HG03196 (cell line): ENCODE measurements at regions not wholly inside any gene's neighbourhood (a gene's known extent, or its start where the extent isn't known, plus 50 kb on each side); places are given as distances from the start of the nearest gene placed in this dataset.
"Not testable (repeated sequence)": the region's sequence is repeated elsewhere in the genome, so short reads cannot be mapped to it uniquely, and the experiment has no call there.

Experiments used
- ATAC-seq: cut with Tn5 transposase; IDR thresholded peaks from one replicate; pipeline ENCODE4 v1.9.1; 2021; ENCODE audit not compliant: unreplicated experiment

DNA sequence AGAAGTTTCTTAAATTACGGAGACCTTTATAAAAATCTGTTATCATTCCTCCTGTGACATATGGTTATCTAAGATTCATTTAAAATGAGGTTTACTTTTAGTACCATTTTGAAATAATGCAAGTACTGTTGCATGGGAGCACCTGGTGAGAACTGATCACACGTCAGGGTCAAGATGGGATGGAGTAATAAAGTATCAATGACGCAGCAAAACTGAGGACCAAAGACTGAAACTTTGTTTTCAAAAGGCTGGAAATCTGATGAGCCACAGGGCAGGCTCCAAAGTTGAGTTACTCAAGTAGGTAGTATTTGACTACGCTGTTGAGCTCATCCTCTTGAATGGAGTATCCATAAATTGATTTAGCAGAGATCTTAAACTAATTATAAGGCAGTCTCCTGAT, 411.9 kb upstream of the ZNF804A start:
- no peak for ATAC-seq

DNA sequence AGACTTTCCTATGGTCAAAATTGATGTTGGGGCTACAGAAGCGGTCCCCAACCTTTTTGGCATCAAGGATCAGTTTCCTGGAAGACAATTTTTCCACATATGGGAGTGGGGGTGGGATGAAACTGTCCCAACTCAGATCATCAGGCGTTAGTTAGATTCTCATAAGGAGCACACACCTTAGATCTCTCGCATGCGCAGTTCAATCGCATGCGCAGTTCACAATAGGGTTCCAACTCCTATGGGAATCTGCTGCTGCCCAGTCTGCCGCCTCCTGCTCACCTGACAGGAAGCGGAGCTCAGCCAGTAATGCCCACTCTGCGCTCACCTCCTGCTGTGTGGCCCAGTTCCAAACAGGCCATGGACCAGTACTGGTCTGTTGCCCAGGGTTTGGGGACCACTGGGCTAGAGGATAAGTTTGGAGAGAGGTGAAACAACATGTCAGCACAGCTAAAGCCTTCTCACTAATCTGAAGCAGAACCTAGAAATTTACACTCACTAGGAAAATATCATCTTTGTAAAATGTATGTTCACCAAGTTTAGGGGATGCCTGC, 410.8 kb upstream of the ZNF804A start:
- no peak for ATAC-seq

DNA sequence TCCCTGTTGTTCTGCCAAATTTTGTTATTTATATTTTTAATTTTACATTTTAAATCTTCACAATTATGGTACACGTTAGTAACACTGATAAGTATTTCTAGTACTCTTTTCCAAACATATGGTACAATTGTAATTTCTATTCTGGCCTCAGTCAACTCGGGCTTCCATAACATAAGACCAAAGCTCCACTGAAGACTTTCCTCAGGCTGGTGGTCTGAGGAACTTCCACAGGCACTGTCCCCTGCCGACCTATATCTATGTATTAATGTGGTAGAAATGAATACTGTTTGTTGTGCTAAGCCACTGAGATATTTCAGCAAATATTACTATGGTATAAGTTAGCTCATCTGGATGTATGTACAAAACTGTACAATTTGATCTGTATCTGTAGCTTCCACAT, 407.6 kb upstream of the ZNF804A start:
- ATAC-seq, result no peak

DNA sequence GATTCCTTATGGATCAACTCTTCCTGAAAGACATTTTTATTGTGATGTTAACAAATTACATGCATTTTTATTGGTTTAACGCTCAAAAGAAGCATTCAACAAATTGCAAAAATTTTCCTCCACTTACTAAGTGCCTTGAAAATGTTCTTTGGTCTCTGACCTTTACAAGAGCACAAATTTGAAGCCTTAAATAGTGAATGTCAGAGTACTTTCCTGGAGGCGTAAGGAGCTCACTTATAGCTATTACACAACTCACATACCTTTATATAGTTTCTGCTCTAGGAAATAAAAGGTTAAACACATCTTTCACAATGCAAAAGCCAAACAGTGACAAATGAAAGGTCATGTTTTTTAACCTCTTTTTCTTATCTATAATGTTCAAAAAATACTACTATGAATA, 405.7 kb upstream of the ZNF804A start:
- ATAC-seq, result no peak

DNA sequence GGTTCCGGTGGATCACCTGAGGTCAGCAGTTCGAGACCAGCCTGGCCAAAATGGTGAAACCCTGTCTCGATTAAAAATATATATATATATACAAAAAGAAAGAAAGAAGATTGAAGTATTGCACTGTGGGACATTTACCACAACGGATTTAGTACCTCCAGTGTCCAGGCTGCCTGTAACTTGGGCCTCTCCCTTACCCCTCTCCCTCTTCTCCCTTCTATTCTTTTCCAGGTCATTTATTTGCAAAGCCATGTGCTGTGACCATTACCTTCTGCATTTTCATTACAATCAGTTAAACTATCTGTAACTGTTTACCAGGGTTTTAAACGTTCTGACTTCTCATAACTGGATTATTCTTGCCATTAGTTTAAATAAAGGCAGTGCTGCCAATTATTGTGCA, 400.9 kb upstream of the ZNF804A start:
- ATAC-seq, result no peak

DNA sequence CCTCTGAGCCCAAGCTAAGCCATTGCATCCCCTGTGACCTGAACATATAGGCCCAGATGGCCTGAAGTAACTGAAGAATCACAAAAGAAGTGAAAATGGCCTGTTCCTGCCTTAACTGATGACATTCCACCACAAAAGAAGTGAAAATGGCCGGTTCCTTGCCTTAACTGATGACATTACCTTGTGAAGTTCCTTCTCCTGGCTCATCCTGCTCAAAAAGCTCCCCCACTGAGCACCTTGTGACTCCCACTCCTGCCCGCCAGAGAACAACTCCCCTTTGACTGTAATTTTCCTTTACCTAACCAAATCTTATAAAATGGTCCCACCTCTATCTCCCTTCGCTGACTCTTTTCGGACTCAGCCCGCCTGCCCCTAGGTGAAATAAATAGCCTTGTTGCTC, 399.5 kb upstream of the ZNF804A start:
- not testable (repeated sequence) for ATAC-seq

DNA sequence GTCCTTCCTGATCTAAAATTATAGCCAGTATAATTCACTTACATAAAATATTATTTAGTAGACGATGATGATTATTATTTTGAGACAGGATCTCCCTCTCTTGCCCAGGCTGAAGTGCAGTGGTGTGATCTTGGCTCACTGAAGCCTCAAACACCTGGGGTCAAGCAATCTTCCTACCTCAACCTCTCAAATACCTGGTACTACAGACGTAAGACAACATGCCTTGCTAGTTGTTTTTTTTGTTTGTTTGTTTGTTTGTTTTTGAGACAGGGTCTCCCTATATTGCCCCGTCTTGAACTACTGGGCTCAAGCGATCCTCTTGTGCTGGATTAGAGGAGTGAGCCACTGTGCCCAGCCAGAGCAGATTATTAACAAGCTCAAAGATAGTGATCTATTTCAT, 399.1 kb upstream of the ZNF804A start:
- ATAC-seq, result no peak

DNA sequence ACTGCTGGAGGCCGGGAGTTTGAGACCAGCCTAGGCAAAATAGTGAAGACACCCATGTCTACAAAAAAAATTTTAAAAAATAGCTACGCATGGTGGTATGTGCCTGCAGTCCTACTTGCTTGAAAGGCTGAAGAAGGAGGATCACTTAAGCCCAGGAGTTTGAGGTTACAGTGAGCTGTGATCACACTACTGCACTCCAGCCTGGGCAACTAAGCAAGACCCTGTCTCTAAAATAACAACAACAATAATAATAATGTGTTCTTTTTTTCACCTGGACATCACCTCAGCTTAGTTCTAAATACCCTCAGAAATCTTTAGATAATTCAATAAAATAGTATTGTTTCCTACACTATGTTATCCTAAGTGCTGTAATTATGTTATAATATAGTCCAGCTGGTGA, 397.1 kb upstream of the ZNF804A start:
- no peak for ATAC-seq

DNA sequence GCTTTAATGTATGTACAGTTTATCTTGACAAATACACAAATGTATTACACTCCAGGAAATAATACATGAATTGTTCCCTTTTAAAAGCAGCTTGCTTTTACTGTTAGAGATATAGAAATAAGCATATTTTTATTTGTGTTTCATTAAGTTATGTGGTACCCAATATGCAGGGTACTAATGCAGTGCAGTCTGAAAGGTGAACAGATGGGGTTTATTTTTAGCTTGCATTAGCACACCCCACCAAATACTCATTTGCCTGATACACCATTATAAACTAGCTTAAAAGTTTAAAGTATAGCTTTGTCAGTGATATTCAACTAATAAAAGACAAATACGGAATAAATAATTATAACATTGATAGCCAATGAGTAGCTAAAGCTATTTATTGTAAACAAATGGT, 394.7 kb upstream of the ZNF804A start:
- no peak for ATAC-seq

DNA sequence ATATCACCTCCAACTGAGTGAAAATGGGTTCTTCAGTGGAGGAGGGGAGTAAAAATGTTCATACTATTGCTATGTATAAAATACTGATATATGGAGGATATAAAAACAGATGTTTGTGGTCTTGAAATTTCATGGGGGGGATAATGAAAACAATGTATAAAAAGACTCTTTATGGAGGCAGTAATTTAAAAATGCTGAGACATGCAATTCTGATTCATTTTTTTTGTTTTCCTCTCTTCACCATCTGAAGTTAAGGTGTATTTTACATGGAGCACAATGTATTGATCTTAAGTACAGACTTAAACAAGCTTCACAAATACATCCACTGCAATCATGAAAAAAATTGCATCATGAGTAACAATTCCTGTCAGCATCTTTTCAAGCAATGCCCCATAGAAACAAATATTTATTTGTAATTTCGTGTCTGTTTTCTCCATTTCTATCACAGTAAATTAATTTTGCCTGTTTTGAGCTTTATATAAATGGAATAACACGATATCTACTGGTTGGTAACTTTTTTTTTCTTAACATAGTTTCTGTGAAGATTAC, 393.2 kb upstream of the ZNF804A start:
- no peak for ATAC-seq

DNA sequence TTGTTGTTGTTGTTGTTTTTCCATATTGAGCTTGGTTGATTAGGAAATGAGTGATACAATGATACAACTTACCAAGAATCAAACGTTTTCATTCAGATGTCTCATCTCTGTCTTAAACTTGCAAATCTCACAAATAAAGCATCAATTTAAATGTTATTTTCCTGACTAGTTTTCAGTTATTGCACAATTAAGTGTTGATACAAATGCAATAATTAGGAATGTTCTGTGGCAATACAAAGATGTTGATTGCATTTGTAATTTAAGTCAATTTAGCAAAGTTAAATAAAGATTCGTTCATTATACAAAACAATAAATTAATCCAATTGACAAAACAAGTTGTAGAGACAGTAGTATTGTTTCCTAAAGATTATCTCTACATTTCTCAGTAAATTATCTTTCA, 392.3 kb upstream of the ZNF804A start:
- ATAC-seq, result no peak

DNA sequence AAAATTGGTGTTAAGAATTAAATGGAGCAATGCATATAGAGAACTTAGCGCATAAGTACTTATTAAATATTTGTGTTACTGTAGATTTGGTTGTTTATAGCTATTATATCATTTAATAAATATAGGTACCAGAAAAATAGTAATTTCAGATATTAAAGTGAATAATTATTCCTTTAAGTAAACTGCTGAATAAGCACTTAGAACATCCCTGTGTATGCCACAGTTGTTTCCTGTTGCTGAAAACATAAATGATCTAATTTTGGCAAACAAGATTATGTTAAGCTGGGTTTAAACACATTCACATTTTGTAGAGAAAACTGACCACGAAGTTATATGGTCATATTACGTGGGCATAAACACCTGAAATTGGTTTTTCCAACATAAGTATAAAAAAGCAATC, 388.0 kb upstream of the ZNF804A start:
- no peak for ATAC-seq

DNA sequence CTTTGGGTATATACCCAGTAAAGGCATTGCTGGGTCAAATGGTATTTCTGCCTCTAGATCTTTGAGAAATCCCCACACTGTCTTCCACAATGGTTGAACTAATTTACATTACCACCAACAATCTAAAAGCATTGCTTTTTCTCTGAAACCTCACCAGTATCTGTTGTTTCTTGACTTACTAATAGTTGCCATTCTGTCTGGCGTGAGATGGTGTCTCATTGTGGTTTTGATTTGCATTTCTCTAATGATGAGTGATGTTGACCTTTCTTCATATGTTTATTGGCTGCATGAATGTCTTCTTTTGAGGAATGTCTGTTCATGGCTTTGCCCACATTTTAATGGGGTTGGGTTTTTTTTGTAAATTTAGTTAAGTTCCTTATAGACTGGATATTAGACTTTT, 382.6 kb upstream of the ZNF804A start:
- no peak for ATAC-seq

DNA sequence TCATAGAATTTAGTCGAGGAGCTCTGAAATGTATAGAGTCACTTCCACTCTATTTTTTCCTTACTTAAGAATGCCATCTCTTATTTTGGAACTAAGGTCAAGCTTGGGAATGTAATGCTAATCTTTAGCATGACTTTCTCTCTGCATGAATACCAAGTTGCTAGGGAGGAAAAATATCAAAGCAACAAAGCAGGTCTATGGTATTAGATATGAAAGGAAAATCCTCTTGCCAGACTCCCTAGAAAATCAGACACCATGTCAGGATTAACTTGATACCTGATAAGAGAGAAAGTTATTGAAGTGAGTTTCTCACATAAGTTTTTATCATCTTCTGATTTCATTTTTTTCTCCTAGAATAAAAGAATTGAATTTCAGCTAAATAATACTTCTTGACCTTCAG, 341.7 kb upstream of the ZNF804A start:
- ATAC-seq, result no peak

DNA sequence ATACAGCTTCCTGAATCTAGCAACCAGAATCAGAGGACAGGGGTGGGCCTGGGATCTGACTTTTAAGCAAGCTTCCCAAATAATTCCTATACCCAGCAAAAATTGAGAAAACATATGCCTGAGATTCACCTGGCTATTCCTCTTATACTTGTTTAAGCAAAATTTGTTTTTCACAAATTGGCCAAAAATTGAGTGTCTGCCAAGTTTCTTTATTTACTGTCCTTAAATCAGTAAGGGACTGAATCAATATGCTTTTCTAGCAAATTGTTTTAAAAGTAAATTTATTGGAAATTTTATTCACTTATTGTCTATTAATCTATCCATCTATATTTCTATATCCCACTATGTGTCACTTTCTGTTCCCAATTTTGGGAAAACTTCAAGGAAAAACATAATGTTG, 337.0 kb upstream of the ZNF804A start:
- ATAC-seq, result no peak

DNA sequence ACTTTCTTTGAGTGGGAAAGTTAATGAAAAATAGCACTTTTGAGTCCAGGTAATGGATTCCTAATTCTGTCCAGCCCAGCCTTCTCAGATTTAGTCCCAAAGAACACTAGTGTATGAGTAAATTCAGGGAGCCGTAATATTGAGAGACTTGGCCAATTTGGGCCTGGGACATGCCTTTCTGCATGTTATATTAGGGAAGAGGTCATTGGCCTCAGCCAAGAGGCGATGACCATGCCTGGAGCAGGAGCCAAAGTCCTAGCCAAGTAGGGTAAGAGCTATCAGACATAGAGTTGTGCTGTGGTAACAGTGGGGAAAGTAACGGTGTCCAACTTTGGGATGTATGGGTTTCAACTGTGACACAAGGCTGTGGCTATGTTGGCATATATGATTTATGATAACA, 336.5 kb upstream of the ZNF804A start:
- ATAC-seq, result no peak

DNA sequence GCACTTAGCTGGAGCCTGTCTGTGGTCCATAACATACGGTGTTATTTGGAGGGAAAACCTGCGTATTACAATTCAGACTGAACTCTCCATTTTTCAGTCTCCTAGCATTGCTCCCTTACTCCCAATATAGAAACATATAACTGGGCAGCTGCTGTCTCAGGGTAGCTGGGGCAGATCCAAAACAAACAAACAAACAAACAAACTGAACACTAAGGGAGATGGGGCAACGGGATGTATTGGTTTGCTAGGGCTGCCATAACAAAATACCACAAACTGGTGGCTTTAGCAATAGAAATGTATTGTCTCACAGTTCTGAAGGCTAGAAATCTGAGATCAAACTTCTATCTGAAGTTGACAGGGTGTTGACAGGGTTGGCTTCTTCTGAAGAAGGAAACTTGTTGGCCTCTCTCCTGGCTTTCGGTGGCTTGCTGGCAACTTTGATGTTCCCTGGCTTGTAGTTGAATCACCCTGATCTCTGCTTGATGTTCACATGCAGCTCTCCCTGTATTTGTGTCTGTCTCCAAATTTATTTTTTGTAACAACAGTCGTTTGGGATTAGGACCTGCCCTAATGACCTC, 329.3 kb upstream of the ZNF804A start:
- ATAC-seq, result no peak

DNA sequence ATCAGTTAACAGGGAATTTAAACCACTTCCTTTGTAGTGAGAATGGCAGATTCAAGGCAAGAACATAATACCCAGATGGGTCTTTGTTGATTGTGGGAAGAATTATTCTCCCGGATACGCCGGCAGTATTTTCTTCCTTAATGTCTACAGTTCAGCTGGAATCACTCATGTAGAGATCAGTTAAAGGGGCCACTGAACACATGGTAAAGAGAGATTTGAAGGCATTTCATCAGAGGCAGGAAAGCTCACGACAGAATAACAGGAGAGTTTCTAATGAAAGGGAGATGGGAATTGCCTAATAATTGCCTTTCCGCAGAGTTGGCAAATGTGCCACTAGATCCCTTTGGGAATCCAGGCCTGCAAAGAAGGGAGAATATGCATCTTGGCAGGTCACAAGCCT, 327.7 kb upstream of the ZNF804A start:
- no peak for ATAC-seq

DNA sequence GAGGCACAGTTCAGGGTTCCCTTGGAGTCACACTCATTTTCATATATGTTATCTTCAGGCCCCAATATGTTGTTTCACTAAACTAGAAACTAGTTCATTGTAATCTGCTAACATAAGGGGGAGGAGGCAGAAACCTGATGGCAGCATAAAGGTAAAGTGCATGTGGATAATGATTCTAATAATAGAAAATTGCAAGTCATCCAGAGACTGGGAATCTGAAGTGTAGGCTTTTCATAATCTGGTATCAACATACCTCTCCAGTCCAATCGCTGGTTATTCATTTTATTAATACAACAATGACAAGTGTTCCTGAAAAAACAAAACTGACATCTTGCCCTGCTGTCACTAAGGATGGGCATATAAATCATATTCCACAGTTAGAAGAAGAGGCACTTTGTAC, 326.3 kb upstream of the ZNF804A start:
- no peak for ATAC-seq

DNA sequence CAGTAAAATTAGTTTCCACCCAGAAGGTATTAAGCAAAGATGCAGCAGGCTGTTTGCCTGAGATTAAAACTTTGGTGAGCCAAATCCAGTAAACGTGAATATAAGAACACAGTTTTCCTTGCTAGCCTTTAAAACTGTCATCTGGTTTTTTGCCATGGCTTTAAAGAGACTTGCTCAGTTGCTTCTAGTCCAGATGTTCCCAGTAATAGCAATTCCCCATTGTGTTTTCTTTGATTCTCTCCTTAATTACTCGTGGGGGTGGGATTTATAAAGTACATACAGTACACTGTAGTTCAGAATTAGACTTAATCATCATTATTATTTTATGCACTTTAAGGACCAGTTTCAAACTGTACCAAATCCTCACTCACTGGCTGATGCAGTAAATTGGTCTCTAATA, 303.5 kb upstream of the ZNF804A start:
- no peak for ATAC-seq

DNA sequence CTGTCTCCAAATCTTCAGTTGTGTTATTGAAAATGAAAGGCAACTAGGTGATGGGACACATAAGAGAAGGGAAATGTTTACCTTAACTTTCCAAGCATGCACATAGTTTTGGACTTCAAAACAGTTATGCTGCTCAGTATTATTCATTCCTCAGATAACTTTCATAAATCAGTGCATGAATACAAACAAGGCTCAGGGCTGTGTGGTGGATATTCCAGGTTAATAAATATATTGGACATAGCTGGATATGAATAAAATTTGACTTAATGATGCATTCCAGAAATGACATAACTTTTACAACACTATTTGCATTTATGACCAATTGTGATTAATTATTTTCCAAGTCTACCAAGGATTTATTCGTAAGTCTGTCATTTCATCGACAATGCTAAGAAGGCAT, 301.2 kb upstream of the ZNF804A start:
- no peak for ATAC-seq

DNA sequence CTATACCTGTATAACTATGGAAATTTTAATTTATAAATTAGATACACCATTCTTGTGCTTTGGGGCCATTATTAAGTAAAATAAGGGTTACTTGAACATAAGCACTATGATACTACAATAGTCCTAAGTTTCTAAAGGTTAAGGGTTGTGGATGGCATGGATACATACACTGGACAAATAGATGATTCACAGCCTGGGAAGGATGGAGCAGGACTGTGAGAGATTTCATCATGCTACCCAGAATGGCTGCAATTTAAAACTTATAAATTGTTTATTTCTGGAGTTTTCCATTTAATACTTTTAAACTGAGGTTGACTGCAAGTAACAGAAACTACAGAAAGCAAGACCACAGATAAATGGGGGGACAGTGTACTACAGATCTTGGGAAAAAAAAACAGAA, 295.8 kb upstream of the ZNF804A start:
- no peak for ATAC-seq

DNA sequence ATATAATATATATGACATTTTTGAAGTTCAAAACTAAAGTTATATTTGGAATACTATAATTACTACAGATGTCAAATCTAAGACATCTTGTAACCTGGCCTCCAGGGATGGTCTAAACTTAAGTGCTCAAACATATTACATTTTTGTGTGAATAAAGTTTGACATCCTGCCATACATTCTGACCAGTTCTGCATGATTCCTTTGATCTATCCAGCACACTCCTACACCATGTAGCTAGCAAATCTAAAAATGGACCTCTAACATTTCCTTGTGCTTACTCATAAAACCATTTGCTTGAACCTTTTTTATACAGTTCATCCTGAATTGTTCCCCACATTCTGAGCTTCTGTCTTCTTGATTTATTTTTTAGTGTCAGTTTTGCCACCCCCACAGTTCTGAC, 294.3 kb upstream of the ZNF804A start:
- no peak for ATAC-seq
